Breast epithelium (tissue), 4 donors: ENCODE measurements at regions not wholly inside any gene's neighbourhood (a gene's known extent, or its start where the extent isn't known, plus 50 kb on each side); places are given as distances from the start of the nearest gene placed in this dataset.

Experiments used
- DNase-seq, 2 donors: peaks; one replicate each; pipeline ENCODE4 v3.0.0-alpha.2; 2019; ENCODE audit warnings: low spot score in 2 of 2
- H3K27ac ChIP-seq, 2 donors: fragments of 200-600 bp; sonication (generic) in 1 of 2; one replicate each; pipeline ENCODE4 v1.5.1; 2016 to 2019; ENCODE audit warnings: mild to moderate bottlenecking in 1 of 2
- H3K27me3 ChIP-seq, 2 donors: fragments of 200-600 bp; sonication (generic) in 1 of 2; one replicate each; pipeline versions ENCODE4 v1.5.1 to v1.6.0; 2017 to 2019; ENCODE audit warnings: control low read depth in 1 of 2, mild to moderate bottlenecking in 1 of 2
- H3K36me3 ChIP-seq: fragments of 200-600 bp; one replicate; pipeline ENCODE4 v1.5.1; 2019
- H3K4me1 ChIP-seq, 2 donors: fragments of 200-600 bp; sonication (generic); one replicate each; pipeline ENCODE4 v1.5.1; 2016 to 2019; ENCODE audit warnings: control low read depth in 1 of 2
- H3K4me3 ChIP-seq, 3 donors: fragments of 200-600 bp; sonication (generic); 1 replicate in 2 of 3; 2 replicates in 1 of 3; pipeline ENCODE4 v1.5.1; 2016 to 2019; ENCODE audit warnings: mild to moderate bottlenecking in 3 of 3, moderate library complexity in 2 of 3
- H3K9me3 ChIP-seq, 2 donors: fragments of 200-600 bp; sonication (generic) in 1 of 2; one replicate each; pipeline ENCODE4 v1.5.1; 2016 to 2019; ENCODE audit warnings: control low read depth in 1 of 2
- CTCF ChIP-seq, 3 donors: fragments of 450-650 bp; IDR thresholded peaks; one replicate each; pipeline ENCODE4 v1.5.1; 2016 to 2017; ENCODE audit warnings: antibody characterized with exemption in 3 of 3, mild to moderate bottlenecking in 3 of 3, moderate library complexity in 3 of 3
- POLR2A ChIP-seq: fragments of 450-650 bp; IDR thresholded peaks from one replicate; pipeline ENCODE4 v1.6.1; 2016; ENCODE audit warnings: antibody characterized with exemption, mild to moderate bottlenecking, moderate library complexity
- POLR2AphosphoS5 ChIP-seq, 3 donors: sonication (generic); formaldehyde crosslinking; IDR thresholded peaks; one replicate each; pipeline ENCODE4 v1.6.1; 2017; ENCODE audit warnings: antibody characterized with exemption in 3 of 3
- intact Hi-C: fragments of 100-400 bp; cut with DNase I; formaldehyde crosslinking; loops from one replicate; pipeline ENCODE4 v1.15.1; 2023; ENCODE audit warnings: low total_unique reads

GRCh38 chrX:128581615-128582014 lies 529.4 kb upstream of the ACTRT1 start:
- intact Hi-C loops: no loop called here
- no peak for TF ChIP-seq CTCF (IDR thresholded peaks at IDR 0.05)
- no peak overlapping the region for H3K4me3 ChIP-seq

GRCh38 chrX:128543114-128543513 lies 490.9 kb upstream of the ACTRT1 start:
- H3K9me3 ChIP-seq: peaks cover 0 to 8% of the 10 kb centered on the region in 2 donors
- intact Hi-C loops: no loop called here
- no peaks in the 10 kb centered on the region for H3K36me3 ChIP-seq
- H3K4me1 ChIP-seq: no peaks in the 10 kb centered on the region
- H3K27ac ChIP-seq: no peak overlapping the region
- DNase-seq: no peak
- no peak overlapping the region for H3K4me3 ChIP-seq
- TF ChIP-seq CTCF (IDR thresholded peaks at IDR 0.05) (no peak), POLR2A (no peak), POLR2AphosphoS5 (IDR thresholded peaks at IDR 0.05) (no peak)
- H3K27me3 ChIP-seq: peaks cover 0 to 3% of the 10 kb centered on the region in 2 donors

More at GRCh38 chrX:128581615-128582014, 529.4 kb upstream of the ACTRT1 start:
- H3K27me3 ChIP-seq: peaks cover 0 to 11% of the 10 kb centered on the region in 2 donors
- H3K27ac ChIP-seq: no peak overlapping the region
- no peak for DNase-seq
- H3K36me3 ChIP-seq: no peaks in the 10 kb centered on the region
- H3K4me1 ChIP-seq: no peaks in the 10 kb centered on the region
- H3K9me3 ChIP-seq: no peaks in the 10 kb centered on the region

GRCh38 chrX:128518508-128518907 lies 466.3 kb upstream of the ACTRT1 start:
- intact Hi-C loops: no loop called here
- TF ChIP-seq POLR2AphosphoS5 (IDR thresholded peaks at IDR 0.05) (no peak), POLR2A (no peak), CTCF (IDR thresholded peaks at IDR 0.05) (no peak)
- no peak for DNase-seq
- Histone ChIP-seq H3K4me3 (no peak overlapping the region), H3K36me3 (no peaks in the 10 kb centered on the region), H3K27me3 (peaks cover 0 to 17% of the 10 kb centered on the region in 2 donors), H3K4me1 (no peaks in the 10 kb centered on the region), H3K9me3 (no peaks in the 10 kb centered on the region), H3K27ac (no peak overlapping the region)

GRCh38 chrX:128517691-128518090 lies 465.5 kb upstream of the ACTRT1 start:
- Histone ChIP-seq H3K27ac (no peak overlapping the region), H3K9me3 (no peaks in the 10 kb centered on the region), H3K27me3 (peaks cover 0 to 17% of the 10 kb centered on the region in 2 donors), H3K36me3 (no peaks in the 10 kb centered on the region), H3K4me3 (no peak overlapping the region), H3K4me1 (no peaks in the 10 kb centered on the region)
- intact Hi-C loops: no loop called here
- DNase-seq: no peak
- TF ChIP-seq POLR2A (no peak), CTCF (IDR thresholded peaks at IDR 0.05) (no peak), POLR2AphosphoS5 (IDR thresholded peaks at IDR 0.05) (no peak)

- intact Hi-C loops: no loop called here
- TF ChIP-seq POLR2A (no peak), CTCF (IDR thresholded peaks at IDR 0.05) (no peak), POLR2AphosphoS5 (IDR thresholded peaks at IDR 0.05) (no peak)
- DNase-seq: no peak
Measured at GRCh38 chrX:128504496-128504895, 452.3 kb upstream of the ACTRT1 start.

More at GRCh38 chrX:128504496-128504895, 452.3 kb upstream of the ACTRT1 start:
- H3K9me3 ChIP-seq: peaks cover 0 to 5% of the 10 kb centered on the region in 2 donors
- H3K27me3 ChIP-seq: no peaks in the 10 kb centered on the region
- no peak overlapping the region for H3K4me3 ChIP-seq
- no peak overlapping the region for H3K27ac ChIP-seq
- H3K4me1 ChIP-seq: no peaks in the 10 kb centered on the region
- no peaks in the 10 kb centered on the region for H3K36me3 ChIP-seq
